ENCODE measurements at regions not wholly inside any gene's neighbourhood (a gene's known extent, or its start where the extent isn't known, plus 50 kb on each side); places are given as distances from the start of the nearest gene placed in this dataset.

DNA sequence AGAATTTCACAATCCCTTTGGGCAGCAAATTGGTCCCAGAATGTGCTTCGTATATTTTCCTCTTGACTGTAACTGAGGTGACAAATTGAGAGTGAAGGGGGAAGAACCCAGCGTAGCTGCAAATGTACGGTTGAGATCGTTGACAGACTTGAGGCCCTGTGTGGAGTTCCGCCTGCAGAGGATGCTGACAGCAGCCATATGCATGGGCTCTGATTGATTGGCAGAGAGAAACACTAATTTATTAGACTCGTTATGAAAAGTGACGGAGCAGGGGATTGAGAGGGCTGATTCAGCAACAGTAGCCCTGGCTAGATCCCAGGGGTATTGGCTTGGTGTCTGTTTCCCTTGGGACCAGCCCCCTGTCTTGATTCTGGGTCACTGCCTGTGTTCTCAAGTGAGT, 930.1 kb upstream of the EEF2KMT start:
- H3K27ac Mint-ChIP-seq = no peak overlapping the region
- H3K9me3 Mint-ChIP-seq = peaks cover 7 to 12% of the 10 kb centered on the region in 2 donors
- no peaks in the 10 kb centered on the region for H3K27me3 Mint-ChIP-seq
- H3K4me1 Mint-ChIP-seq (ENCODE audit: low read depth in 2 of 2) = no peaks in the 10 kb centered on the region
- DNase-seq (no peak), ATAC-seq (replicated peaks) (no peak)
- H3K36me3 Mint-ChIP-seq (ENCODE audit: insufficient read depth) = no peaks in the 10 kb centered on the region
- H3K4me3 Mint-ChIP-seq = no peak overlapping the region

DNA sequence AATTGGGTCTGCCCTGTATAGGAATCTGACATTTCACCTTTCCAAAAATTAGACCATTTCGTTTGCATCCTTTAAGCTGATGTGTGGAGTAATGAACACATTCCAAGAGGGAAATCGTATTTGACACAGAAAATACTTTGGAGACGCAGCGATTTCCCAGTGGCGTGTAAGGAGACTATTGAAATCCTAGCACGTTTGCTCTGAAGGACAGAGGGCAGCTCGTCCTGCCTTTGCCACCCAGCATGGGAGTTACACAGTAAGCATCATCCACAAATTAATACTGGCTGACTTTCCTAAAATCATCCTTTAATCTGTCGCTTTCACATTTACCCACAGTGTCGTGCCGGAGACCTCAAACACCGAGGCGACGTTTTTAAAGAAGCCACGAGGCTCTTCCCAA, 925.9 kb upstream of the EEF2KMT start:
- ATAC-seq (replicated peaks) = no peak
- Mint-ChIP-seq H3K4me3 (no peak overlapping the region), H3K27me3 (peaks cover 0 to 3% of the 10 kb centered on the region in 2 donors), H3K36me3 (ENCODE audit: insufficient read depth) (no peaks in the 10 kb centered on the region), H3K9me3 (peaks cover 0 to 5% of the 10 kb centered on the region in 2 donors), H3K4me1 (ENCODE audit: low read depth in 2 of 2) (no peaks in the 10 kb centered on the region), H3K27ac (no peak overlapping the region)
- no peak for DNase-seq

DNA sequence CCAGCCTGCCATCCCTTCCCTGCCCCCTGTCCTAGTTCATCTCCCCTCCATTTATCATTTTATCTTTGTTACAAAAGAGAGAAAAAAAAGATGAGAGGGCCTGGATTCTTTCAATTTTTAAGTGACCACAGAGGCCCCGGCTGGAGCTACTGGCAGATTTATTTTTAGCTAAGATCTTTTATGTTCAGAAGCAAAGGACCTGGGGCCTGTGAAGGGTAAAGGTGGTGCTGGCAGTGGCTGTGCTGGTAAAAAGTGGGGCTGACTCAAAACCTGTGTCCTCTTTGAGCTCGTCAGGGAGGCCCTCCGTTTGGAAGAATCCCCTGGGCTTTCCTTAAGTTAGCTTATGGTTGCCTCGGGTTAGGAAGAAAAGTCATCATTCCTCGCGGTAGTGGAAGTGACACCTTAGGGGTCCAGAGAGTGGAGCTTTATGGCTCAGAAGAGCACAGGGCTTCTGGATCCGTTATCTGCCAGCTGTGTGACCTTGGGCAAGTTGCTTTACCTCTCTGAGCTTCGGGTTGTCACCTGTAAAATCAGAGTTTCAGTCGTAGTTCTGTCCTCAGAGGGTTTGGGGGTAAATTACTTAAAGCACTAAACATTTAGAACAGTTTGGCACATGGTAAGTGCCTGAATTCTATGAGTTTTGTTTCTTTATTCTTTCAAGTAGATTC, 923.8 kb upstream of the EEF2KMT start:
- no peak for DNase-seq
- Mint-ChIP-seq H3K27ac (no peak overlapping the region), H3K27me3 (peaks cover 0 to 12% of the 10 kb centered on the region in 2 donors)

DNA sequence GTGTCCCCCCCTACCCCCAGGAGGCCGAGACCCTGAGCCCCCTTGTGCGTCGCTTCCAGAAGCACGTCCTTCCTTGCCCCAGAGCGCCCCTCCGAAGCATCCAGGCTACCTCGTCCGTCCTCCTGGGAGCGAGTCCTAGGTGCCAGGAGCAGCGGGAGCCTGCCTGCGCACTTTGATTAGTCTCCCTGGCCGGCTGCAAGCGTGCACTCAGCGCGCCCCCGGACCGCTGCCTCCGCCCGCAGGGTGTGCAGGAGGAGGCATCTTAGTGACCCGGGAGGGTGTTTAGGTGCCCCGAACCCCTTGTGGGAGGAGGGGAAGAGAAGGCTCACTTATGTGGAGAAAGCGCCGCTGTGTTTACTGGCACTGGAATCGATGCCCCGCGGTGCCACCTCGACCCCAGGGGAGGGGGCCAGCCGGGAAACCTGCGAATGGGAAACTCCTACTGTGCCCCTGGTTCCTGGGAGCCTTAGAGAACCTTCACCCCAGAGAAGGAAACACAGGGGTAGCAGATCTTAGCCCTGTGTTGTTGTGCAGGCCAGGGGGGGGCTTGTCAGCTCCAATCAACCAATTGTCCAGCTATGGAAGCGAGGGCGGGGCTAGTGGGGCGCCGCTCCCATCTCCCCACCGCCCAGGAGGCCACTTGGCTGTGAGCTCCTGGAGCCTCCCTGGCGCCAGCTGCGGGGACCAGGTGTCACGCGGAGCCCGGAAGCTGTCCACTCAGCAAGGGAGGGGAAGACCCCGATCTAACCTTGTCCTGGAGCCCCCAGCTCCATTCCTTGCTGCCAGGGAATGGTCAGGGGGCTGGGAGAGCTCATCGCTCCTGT, 922.8 kb upstream of the EEF2KMT start:
- Mint-ChIP-seq H3K27ac (no peak overlapping the region), H3K27me3 (peaks cover 0 to 12% of the 10 kb centered on the region in 2 donors)

More for the DNA sequence above, 923.8 kb upstream of the EEF2KMT start:
- H3K36me3 Mint-ChIP-seq (ENCODE audit: insufficient read depth) = no peaks in the 10 kb centered on the region
- H3K4me3 Mint-ChIP-seq = no peak overlapping the region
- H3K9me3 Mint-ChIP-seq = peaks cover 0 to 7% of the 10 kb centered on the region in 2 donors
- H3K4me1 Mint-ChIP-seq (ENCODE audit: low read depth in 2 of 2) = no peaks in the 10 kb centered on the region
- ATAC-seq (replicated peaks) = no peak

DNA sequence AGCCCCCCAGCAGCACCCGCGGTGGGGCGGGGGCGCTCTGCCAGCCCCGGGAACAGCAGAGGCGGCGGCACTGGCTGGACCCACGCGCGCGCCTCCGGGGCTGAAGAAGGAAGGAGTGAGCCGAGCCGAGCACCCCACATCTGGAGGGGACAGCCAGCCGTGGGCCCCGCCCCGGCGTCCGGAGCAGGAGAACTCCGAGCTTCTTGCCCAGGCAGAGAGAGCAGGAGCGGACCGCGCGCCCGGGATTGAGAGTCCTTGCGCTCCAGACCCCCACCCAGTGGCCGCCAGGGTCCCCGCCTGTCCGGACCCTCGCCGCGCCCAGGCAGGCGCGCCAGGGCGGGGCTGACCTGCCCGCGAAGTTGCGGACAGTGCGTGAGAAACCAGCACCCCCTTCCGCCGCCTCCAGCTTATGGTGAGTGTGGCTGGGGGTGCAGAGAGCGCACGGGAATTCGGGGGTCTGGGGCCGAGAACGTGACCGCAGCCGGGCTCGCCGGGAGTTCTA, 921.9 kb upstream of the EEF2KMT start:
- H3K27ac Mint-ChIP-seq = no peak overlapping the region
- no peak for ATAC-seq (replicated peaks)
- peaks cover 0 to 12% of the 10 kb centered on the region in 2 donors for H3K27me3 Mint-ChIP-seq
- DNase-seq = no peak
- no peak overlapping the region for H3K4me3 Mint-ChIP-seq
- H3K36me3 Mint-ChIP-seq (ENCODE audit: insufficient read depth) = no peaks in the 10 kb centered on the region
- peaks cover 10 to 14% of the 10 kb centered on the region in 2 donors for H3K9me3 Mint-ChIP-seq
- no peaks in the 10 kb centered on the region for H3K4me1 Mint-ChIP-seq (ENCODE audit: low read depth in 2 of 2)

More for the DNA sequence above, 922.8 kb upstream of the EEF2KMT start:
- H3K9me3 Mint-ChIP-seq = peaks cover 7 to 14% of the 10 kb centered on the region in 2 donors
- DNase-seq = no peak
- no peak for ATAC-seq (replicated peaks)
- no peaks in the 10 kb centered on the region for H3K4me1 Mint-ChIP-seq (ENCODE audit: low read depth in 2 of 2)
- H3K4me3 Mint-ChIP-seq = no peak overlapping the region
- no peaks in the 10 kb centered on the region for H3K36me3 Mint-ChIP-seq (ENCODE audit: insufficient read depth)

DNA sequence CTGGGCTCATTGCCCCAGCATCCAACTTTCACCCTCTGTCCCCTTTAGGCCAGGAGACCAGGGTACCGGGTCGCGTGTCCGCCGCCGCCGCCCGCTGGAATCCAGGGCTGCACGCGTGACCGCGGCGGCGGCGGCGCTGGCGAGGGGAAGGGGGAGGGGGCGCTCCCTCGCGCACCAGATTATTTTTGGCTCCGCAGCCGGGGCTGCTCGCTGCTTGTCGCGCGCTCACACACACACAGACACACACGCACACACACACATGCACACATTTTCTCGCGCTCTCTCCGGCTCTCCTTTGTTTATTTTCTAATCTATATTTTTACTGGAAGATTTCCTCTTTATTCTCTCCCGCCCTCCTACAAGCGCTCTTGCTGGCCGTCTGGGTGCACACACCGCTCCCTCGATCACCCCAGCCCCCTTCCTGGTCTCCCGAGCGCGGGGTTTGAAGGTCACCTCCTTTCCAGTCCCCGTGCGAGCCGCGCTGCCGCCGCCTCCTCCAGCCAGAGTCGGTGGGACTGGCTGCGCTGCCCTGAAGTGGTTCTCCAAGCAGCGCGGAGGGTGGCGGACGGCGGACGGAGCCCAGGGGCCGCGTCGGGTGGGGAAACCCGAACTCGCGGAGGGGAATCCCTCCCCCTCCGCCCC, 921.4 kb upstream of the EEF2KMT start:
- Mint-ChIP-seq H3K27me3 (peaks cover 0 to 12% of the 10 kb centered on the region in 2 donors), H3K27ac (no peak overlapping the region), H3K9me3 (peaks cover 10 to 12% of the 10 kb centered on the region in 2 donors), H3K4me3 (no peak overlapping the region), H3K4me1 (ENCODE audit: low read depth in 2 of 2) (no peaks in the 10 kb centered on the region), H3K36me3 (ENCODE audit: insufficient read depth) (no peaks in the 10 kb centered on the region)
- ATAC-seq (replicated peaks) = no peak
- DNase-seq = no peak

DNA sequence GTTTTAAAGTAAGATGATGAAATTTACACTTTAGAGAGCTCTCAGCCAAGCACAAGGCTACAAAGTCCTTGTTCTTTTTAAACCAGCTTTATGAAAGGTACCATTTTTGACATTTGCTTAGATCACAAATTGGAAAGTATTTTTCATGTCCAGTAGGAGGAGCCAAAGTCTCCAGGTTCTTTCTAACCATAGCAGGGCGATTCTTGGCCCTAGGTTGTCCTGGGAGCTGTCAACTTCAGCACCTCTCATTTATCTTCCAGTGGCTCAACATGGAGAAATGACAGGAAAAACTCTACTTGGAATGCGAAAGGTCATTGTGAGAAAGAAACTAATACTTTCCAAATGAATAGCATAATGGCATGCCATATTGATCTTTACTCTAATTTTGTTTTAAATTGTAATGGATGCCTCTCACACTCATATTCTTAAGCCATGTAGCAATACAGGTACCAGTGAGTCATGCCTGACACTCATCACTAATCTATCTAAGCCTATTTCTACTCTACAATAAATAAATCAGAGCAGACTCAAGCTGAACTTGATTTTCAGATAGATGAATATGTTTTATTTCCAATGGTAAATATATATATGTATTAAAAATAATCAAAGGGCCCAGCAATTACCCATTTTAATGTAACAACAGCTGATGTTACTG, 919.1 kb upstream of the EEF2KMT start:
- no peaks in the 10 kb centered on the region for H3K4me1 Mint-ChIP-seq (ENCODE audit: low read depth in 2 of 2)

DNA sequence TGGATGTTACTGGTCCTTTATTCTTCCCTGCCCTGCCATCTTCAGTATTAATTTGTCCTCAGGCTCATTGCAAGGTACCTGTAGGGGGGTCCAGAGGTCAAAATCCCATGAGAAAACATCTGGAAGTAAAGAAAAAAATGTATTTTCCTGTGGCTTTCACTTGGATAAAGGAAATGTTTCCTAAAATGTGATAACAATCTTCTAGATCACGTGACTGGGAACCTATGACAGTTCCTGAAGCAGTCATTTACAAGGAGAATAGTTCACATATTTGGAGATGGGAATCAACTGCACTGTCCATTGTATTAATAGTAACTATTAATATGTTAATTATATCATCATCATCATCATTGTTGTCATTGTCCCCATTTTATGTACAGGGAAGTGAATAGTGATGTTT, 915.1 kb upstream of the EEF2KMT start:
- no peak for ATAC-seq (replicated peaks)
- no peak overlapping the region for H3K27ac Mint-ChIP-seq

More for the DNA sequence above, 919.1 kb upstream of the EEF2KMT start:
- Mint-ChIP-seq H3K27me3 (peaks cover 0 to 12% of the 10 kb centered on the region in 2 donors), H3K9me3 (peaks cover 9 to 10% of the 10 kb centered on the region in 2 donors), H3K36me3 (ENCODE audit: insufficient read depth) (no peaks in the 10 kb centered on the region), H3K4me3 (no peak overlapping the region), H3K27ac (no peak overlapping the region)
- DNase-seq = no peak
- no peak for ATAC-seq (replicated peaks)

DNA sequence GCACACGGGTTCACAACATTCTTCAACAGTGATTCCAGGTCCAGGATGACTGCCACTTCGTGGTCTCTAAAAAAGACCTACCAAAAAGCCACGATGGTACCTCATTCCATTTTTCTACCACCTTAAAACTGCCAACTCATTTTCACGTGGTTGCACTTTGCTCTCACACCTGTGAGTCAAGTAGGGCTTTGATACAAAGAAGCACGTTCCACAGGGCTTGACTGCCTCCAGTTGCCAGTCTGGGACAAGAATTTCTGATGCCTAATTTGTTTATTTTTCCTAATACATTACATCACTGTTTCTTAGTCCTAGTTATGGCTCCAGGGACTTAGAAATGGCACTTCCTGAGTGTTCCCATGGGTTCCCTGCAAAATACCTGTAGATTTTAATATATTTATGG, 911.6 kb upstream of the EEF2KMT start:
- Mint-ChIP-seq H3K36me3 (ENCODE audit: insufficient read depth) (no peaks in the 10 kb centered on the region), H3K27me3 (no peaks in the 10 kb centered on the region), H3K4me1 (ENCODE audit: low read depth in 2 of 2) (no peaks in the 10 kb centered on the region), H3K27ac (no peak overlapping the region), H3K9me3 (peaks cover 6 to 21% of the 10 kb centered on the region in 2 donors), H3K4me3 (no peak overlapping the region)
- DNase-seq = no peak
- ATAC-seq (replicated peaks) = no peak

More for the DNA sequence above, 915.1 kb upstream of the EEF2KMT start:
- H3K4me1 Mint-ChIP-seq (ENCODE audit: low read depth in 2 of 2) = no peaks in the 10 kb centered on the region
- H3K9me3 Mint-ChIP-seq = peaks cover 11 to 18% of the 10 kb centered on the region in 2 donors
- H3K27me3 Mint-ChIP-seq = peaks cover 0 to 2% of the 10 kb centered on the region in 2 donors
- H3K36me3 Mint-ChIP-seq (ENCODE audit: insufficient read depth) = no peaks in the 10 kb centered on the region
- H3K4me3 Mint-ChIP-seq = no peak overlapping the region
- no peak for DNase-seq

DNA sequence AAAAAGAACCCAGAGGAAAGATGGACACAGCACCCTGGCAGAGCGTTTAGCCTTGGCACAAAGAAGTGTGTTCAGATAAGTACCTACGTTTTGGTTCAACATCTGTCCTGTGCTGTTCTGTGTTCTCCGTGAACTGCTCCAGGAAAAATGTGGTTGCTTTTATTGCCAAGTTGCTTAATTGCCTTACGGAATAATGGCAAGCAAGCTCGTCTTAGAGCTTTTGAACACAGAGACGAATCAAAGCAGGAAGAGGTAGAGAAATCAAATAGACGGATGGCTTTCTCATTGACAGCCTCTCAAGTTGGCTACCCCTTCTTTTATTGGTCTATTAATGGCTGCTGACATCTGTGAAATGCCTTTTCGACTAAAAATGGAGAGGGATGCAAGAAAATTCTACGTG, 911.1 kb upstream of the EEF2KMT start:
- H3K4me3 Mint-ChIP-seq = no peak overlapping the region
- H3K4me1 Mint-ChIP-seq (ENCODE audit: low read depth in 2 of 2) = no peaks in the 10 kb centered on the region
- H3K9me3 Mint-ChIP-seq = peaks cover 6 to 21% of the 10 kb centered on the region in 2 donors
- ATAC-seq (replicated peaks) (no peak), DNase-seq (no peak)
- no peak overlapping the region for H3K27ac Mint-ChIP-seq
- H3K27me3 Mint-ChIP-seq = no peaks in the 10 kb centered on the region
- no peaks in the 10 kb centered on the region for H3K36me3 Mint-ChIP-seq (ENCODE audit: insufficient read depth)

DNA sequence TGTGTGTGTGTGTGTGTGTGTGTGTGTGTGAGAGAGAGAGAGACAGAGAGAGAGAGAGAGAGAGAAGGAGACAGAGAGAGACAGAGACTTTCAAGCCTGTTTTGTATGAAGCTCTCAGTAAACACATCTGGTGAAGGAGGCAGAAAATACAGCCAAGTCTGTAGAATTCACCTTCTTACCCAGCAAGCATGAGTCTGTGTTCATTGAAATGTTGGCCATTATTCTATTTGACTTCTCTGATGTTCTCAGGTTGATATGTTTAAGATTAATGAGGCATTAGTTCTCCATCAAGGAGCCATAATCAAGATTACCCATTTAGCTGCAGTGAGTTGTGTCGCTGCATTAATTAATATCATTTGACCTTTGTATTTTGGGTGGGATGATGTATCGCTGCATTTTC, 895.8 kb upstream of the EEF2KMT start:
- peaks cover 9 to 17% of the 10 kb centered on the region in 2 donors for H3K9me3 Mint-ChIP-seq
- no peaks in the 10 kb centered on the region for H3K4me1 Mint-ChIP-seq (ENCODE audit: low read depth in 2 of 2)
- H3K27ac Mint-ChIP-seq = no peak overlapping the region

DNA sequence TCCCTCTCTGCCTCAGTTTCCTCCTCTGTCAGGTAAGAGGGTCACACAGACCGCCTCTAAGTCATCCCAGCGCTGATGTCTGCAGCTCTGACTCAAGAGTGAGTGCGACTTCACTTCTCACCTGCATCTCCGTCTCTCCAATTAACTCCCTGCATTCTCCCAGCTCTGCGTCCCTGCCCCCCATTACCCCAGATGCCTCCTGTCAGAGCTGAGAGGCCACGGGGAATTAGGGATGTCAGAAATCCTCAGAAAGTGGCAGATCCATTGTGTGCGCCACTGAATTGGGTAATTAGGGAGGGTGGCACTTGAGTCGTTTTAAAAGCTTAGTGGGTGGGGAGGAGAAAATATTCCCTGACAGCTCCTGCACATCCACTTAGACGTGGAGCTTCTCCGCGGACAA, 885.4 kb upstream of the EEF2KMT start:
- H3K4me3 Mint-ChIP-seq = no peak overlapping the region
- no peaks in the 10 kb centered on the region for H3K36me3 Mint-ChIP-seq (ENCODE audit: insufficient read depth)
- H3K27ac Mint-ChIP-seq = no peak overlapping the region
- H3K9me3 Mint-ChIP-seq = peaks cover 5 to 15% of the 10 kb centered on the region in 2 donors
- no peaks in the 10 kb centered on the region for H3K27me3 Mint-ChIP-seq
- ATAC-seq (replicated peaks) (no peak), DNase-seq (no peak)
- no peaks in the 10 kb centered on the region for H3K4me1 Mint-ChIP-seq (ENCODE audit: low read depth in 2 of 2)

More for the DNA sequence above, 895.8 kb upstream of the EEF2KMT start:
- Mint-ChIP-seq H3K36me3 (ENCODE audit: insufficient read depth) (no peaks in the 10 kb centered on the region), H3K27me3 (no peaks in the 10 kb centered on the region), H3K4me3 (no peak overlapping the region)
- DNase-seq (no peak), ATAC-seq (replicated peaks) (no peak)

DNA sequence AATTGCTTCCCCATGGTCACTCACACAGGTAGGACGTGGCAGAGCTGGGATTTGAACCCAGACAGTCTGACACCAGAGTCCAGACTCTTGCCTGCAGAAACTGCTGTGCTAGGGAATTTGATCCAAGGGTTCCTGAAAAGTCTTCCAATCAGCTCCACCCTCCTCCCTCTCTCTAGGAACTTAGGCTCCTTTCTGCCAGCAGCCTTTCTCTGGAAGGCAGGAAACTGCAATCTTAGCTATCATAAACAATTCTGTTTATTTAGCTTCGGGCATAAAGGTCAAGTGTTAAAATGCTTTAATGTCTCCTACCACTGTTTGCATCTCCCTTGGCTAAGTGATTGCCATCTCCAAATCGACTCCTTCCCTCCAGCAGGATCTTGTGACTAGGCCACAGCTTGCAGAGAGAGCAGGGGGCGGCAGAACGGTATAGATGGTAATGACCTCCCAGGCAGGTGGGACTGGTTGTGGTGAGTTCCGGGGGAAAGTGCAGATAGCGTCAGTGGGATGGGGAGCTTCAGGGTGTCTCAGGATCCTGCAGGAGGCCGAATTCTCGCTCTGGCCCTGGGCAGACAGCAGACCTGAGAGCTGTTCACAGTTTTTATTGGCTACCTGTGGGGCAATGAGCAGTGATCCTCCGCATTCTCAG, 882.4 kb upstream of the EEF2KMT start:
- DNase-seq = no peak

More for the DNA sequence above, 882.4 kb upstream of the EEF2KMT start:
- Mint-ChIP-seq H3K4me3 (no peak overlapping the region), H3K27me3 (no peaks in the 10 kb centered on the region), H3K9me3 (peaks cover 5 to 15% of the 10 kb centered on the region in 2 donors), H3K27ac (no peak overlapping the region), H3K36me3 (ENCODE audit: insufficient read depth) (no peaks in the 10 kb centered on the region), H3K4me1 (ENCODE audit: low read depth in 2 of 2) (no peaks in the 10 kb centered on the region)
- no peak for ATAC-seq (replicated peaks)
